GM19455 (cell line): ENCODE measurements at regions not wholly inside any gene's neighbourhood (a gene's known extent, or its start where the extent isn't known, plus 50 kb on each side); places are given as distances from the start of the nearest gene placed in this dataset.
"Not testable (repeated sequence)": the region's sequence is repeated elsewhere in the genome, so short reads cannot be mapped to it uniquely, and the experiment has no call there.

Experiments used
- ATAC-seq: cut with Tn5 transposase; IDR thresholded peaks from one replicate; pipeline ENCODE4 v1.9.1; 2021; ENCODE audit not compliant: unreplicated experiment

- ATAC-seq: no peak
Measured at GRCh38 chr12:46524778-46525177, 152.2 kb upstream of the SLC38A2 start.

GRCh38 chr12:46523863-46524770 is 151.5 kb upstream of the SLC38A2 start:
- no peak for ATAC-seq

- ATAC-seq: no peak
Measured at GRCh38 chr12:46523446-46523845, 150.9 kb upstream of the SLC38A2 start.

DNA sequence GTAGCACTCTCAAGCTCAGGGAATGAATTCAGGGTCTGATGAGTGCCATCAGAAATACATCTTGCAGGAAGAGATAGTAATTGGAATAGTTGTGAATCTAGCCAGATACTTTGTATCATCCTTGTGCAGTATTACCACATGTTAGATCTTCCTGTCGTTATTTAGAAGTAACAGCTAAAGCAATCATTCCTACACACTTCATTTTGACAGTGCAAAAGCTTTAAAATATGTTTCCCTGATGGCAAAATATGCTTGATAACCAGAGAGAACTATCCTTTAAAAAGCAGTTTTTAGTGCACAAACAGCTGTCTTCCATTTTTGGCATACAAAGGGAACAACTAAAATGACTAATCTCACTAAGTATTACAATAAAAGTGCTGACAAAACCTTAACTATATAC is 149.5 kb upstream of the SLC38A2 start:
- no peak for ATAC-seq

- no peak for ATAC-seq
Measured at GRCh38 chr12:46521145-46521544, 148.6 kb upstream of the SLC38A2 start.

DNA sequence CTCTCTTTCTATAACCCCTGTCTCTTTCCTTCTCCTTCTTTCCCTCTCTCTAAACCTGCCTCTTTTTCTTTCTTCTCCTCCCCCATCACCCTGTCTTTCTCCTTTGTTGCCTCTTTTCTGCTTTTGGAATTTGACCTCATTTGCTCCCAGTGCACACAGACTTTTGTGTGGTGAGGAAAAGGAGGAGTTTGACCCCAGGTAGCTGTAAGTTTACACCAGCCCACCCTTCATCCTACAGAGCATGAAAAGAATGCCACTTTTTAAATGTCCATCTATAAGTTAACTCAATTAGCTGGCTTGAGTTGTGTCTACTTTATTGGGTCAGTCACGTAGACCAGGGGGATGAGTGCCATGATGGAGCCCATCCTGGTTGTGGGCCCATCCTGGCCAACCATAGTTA is 146.8 kb upstream of the SLC38A2 start:
- no peak for ATAC-seq

GRCh38 chr12:46518729-46519128 is 146.2 kb upstream of the SLC38A2 start:
- no peak for ATAC-seq

- ATAC-seq: no peak
Measured at GRCh38 chr12:46518169-46518568, 145.6 kb upstream of the SLC38A2 start.

DNA sequence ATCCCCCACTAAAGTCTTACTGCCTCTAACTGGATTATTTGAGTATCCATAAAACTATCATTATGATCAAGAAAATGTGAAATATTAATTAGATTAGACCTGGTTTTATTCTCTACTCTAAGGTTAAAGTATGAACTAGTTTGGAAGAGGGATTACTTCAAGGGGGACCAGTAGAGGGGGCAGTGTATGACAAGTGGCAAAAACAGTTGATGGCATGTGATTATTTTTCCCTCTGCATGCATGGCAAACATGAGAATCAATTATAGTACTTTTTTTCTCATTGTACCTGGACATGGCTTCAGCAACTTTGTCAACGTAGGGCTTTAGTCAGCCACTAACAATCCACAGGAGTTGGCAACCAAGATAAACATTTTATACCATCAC is 145.0 kb upstream of the SLC38A2 start:
- peak; percentile 23 for ATAC-seq

DNA sequence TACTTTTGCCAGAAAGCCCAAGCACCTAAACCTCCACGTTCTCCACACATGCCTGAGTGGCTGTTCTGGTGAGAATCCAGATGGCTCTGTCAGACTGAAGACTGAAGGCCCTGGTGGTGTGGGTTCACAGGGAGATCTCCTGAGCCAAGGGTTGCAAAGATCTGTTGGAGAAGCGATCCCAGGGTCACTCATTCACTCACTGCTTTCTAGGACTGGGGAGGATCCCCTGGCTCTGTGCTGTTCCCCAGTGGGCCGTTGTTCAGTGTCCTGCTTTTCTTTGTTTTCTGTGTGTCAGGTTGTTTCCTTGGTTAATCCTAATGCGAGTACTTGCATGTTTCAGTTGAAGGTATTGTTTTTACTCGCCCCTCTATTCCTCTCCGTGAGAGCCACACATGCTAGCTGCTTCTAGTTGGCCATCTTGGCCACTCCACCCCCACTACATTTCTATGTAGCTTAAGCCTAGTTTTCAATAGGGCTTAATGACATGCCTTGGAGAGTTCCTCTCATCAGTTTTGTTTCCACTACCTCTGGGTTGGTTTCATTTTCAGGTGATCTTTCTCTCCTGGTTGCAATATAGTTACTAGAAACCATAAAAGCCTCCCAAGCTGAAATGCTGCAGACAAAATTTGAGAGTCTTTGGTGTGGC is 144.5 kb upstream of the SLC38A2 start:
- peak; percentile 97 for ATAC-seq

GRCh38 chr12:46516238-46516932 is 143.8 kb upstream of the SLC38A2 start:
- no peak for ATAC-seq

DNA sequence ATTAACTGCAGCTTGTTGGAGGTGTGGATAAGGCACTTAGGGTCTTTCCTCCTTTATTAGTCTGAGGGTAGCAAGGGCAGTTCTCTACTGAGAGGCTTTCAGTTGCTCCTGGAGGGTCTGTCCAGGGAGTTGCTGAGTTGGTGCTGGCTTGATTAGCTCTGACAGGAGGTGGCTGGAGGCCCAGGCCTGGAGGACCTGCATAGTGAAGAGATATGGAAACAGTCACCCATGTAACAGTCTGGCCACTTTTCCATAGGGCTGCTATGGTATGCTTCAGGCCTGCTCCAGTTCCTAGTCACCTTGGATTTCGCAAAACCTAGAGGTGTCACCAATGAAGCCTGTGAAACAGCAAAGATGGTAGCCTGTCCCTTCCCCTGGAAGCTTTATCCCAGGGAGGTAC is 143.3 kb upstream of the SLC38A2 start:
- no peak for ATAC-seq

- ATAC-seq: no peak
Measured at GRCh38 chr12:46514886-46515285, 142.3 kb upstream of the SLC38A2 start.

DNA sequence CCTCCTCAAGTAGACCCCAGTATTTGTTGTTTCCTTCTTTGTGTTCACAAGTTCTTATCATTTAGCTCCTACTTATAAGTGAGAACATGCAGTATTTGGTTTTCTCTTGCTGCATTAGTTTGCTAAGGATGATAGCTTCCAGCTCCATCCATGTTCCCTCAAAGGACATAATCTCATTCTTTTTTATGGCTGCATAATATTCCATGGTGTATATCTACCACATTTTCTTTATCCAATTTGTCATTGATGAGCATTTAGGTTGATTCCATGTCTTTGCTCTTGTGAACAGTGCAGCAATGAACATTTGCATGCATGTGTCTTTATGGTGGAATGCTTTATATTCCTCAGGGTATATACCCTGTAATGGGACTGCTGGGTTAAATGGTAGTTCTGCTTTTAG is 137.7 kb upstream of the SLC38A2 start:
- ATAC-seq: not testable (repeated sequence)

- ATAC-seq: no peak
Measured at GRCh38 chr12:46509135-46509534, 136.6 kb upstream of the SLC38A2 start.

GRCh38 chr12:46508651-46509050 is 136.1 kb upstream of the SLC38A2 start:
- no peak for ATAC-seq

- no peak for ATAC-seq
Measured at GRCh38 chr12:46507766-46508165, 135.2 kb upstream of the SLC38A2 start.

DNA sequence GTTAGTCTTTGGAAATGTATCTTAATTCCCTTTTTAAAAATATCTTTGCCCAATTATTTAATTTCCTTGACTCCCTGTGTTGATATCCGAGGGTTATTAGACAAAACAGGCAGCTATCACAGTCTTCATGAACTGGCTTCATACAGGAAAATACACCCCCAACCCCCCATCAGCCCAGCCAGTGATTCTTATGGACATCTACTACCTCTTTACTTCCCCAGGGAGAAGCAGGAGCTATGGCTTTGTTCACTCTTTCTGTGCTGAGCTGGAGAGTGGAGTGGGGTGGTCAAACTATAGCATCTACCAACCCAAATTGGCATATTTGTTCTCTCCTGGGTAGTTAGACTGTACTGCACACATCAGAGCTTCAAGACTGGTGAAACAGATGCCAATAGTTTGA is 134.4 kb upstream of the SLC38A2 start:
- no peak for ATAC-seq

GRCh38 chr12:46506198-46506597 is 133.6 kb upstream of the SLC38A2 start:
- ATAC-seq: no peak

GRCh38 chr12:46504494-46504893 is 131.9 kb upstream of the SLC38A2 start:
- ATAC-seq: no peak

- no peak for ATAC-seq
Measured at GRCh38 chr12:46503637-46504175, 131.1 kb upstream of the SLC38A2 start.

DNA sequence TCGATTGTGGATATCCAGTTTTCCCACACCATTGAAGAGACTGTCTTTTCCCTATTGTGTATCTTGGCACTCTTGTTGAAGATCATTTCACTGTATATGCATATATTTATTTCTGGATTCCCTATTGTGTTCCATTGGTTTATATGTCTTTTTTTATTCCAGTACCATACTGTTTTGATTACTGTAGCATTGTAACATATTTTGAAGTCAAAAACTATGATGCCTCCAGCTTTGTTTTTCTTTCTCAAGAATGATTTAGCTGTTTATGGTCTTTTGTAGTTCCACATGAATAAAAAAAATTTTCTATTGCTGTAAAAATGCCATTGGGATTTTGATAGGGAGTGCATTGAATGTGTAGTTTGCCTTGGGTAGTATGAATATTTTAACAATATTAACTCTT is 128.1 kb upstream of the SLC38A2 start:
- no peak for ATAC-seq
